Vagina (tissue), 2 donors: ENCODE measurements at regions not wholly inside any gene's neighbourhood (a gene's known extent, or its start where the extent isn't known, plus 50 kb on each side); places are given as distances from the start of the nearest gene placed in this dataset.

ENCODE experiments used
- POLR2AphosphoS5 ChIP-seq, 2 donors: sonication (generic); formaldehyde crosslinking; IDR thresholded peaks; one replicate each; pipeline ENCODE4 v1.9.0; 2017; ENCODE audit warnings: antibody characterized with exemption in 2 of 2, mild to moderate bottlenecking in 2 of 2, low read depth in 1 of 2; ENCODE audit not compliant: insufficient read depth in 1 of 2
- TF ChIP-seq, protein P1 (sequence below), 3 experiments: fragments of 450-650 bp in 2 of 3; fragments of 200-600 bp in 1 of 3; sonication (generic) in 1 of 3; IDR thresholded peaks; one replicate each; pipeline ENCODE4 v1.5.1; 2017 to 2019; ENCODE audit warnings: antibody characterized with exemption in 3 of 3, mild to moderate bottlenecking in 2 of 3, moderate library complexity in 2 of 3

DNA sequence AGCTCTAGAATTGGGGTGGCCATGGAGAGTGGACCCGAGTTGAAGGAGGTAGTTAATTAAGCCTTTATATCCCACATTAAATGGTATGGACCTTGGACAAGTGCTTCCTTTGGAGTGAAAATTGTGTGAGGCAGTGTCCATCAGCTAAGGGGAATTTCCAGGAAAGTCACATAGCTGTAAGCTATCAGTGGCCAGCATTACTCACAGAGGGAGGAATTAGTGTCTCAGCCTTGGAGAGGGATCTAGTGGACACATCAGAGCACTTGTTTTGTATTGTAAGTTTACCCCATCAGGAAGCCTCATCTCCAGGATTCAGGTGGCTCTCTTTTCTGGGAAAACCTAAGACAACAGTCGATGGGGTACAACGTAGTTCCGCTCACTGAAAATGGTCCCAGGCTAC, 416.7 kb downstream of the TFEC start:
- TF ChIP-seq, protein P1, sequence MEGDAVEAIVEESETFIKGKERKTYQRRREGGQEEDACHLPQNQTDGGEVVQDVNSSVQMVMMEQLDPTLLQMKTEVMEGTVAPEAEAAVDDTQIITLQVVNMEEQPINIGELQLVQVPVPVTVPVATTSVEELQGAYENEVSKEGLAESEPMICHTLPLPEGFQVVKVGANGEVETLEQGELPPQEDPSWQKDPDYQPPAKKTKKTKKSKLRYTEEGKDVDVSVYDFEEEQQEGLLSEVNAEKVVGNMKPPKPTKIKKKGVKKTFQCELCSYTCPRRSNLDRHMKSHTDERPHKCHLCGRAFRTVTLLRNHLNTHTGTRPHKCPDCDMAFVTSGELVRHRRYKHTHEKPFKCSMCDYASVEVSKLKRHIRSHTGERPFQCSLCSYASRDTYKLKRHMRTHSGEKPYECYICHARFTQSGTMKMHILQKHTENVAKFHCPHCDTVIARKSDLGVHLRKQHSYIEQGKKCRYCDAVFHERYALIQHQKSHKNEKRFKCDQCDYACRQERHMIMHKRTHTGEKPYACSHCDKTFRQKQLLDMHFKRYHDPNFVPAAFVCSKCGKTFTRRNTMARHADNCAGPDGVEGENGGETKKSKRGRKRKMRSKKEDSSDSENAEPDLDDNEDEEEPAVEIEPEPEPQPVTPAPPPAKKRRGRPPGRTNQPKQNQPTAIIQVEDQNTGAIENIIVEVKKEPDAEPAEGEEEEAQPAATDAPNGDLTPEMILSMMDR (IDR thresholded peaks at IDR 0.05): no peak
- no peak for TF ChIP-seq POLR2AphosphoS5 (IDR thresholded peaks at IDR 0.05; ENCODE audit: insufficient read depth in 1 of 2, low read depth in 1 of 2)
